GM12892 (cell line): ENCODE measurements at regions not wholly inside any gene's neighbourhood (a gene's known extent, or its start where the extent isn't known, plus 50 kb on each side); places are given as distances from the start of the nearest gene placed in this dataset.

ENCODE experiments used
- POLR2A ChIP-seq: IDR thresholded peaks from 2 replicates; pipeline ENCODE4 v1.6.1; 2011; ENCODE audit warnings: low read depth, low read length, control low read depth
- POLR2AphosphoS5 ChIP-seq: IDR thresholded peaks from 2 replicates; pipeline ENCODE4 v1.6.1; 2011; ENCODE audit warnings: low read depth, low read length, control low read depth
- TAF1 ChIP-seq: IDR thresholded peaks from 2 replicates; pipeline ENCODE4 v1.6.1; 2011; ENCODE audit warnings: low read depth, mild to moderate bottlenecking, control low read depth, low read length, borderline replicate concordance

- no peak for TF ChIP-seq TAF1
- no peak for TF ChIP-seq POLR2A
- no peak for TF ChIP-seq POLR2AphosphoS5
Measured at GRCh38 chr2:125398738-125399524, 1257.0 kb upstream of the GYPC start.
